SK-N-SH treated with all-trans-retinoic acid at 6 μM for 48 hours (cell line): ENCODE measurements at regions not wholly inside any gene's neighbourhood (a gene's known extent, or its start where the extent isn't known, plus 50 kb on each side); places are given as distances from the start of the nearest gene placed in this dataset.

Source experiments
- ATAC-seq: fragments of 200-7000 bp; cut with Tn5 transposase; 3 replicates; pipeline ENCODE4 v1.9.1; 2020; ENCODE audit warnings: mild to moderate bottlenecking, moderate library complexity
- ARNTL ChIP-seq: fragments of 450-650 bp; formaldehyde crosslinking; IDR thresholded peaks from 2 replicates; pipeline ENCODE4 v1.5.0; 2020; ENCODE audit warnings: low read depth, mild to moderate bottlenecking, moderate library complexity, borderline replicate concordance
- BACH2 ChIP-seq: fragments of 250-450 bp; sonication (Bioruptor Pico); IDR thresholded peaks from 2 replicates; pipeline ENCODE4 v1.9.0; 2021; ENCODE audit warnings: mild to moderate bottlenecking, borderline replicate concordance
- CSDC2 ChIP-seq: fragments of 250-450 bp; sonication (Bioruptor Pico); IDR thresholded peaks from 2 replicates; pipeline ENCODE4 v1.5.0; 2020; ENCODE audit warnings: mild to moderate bottlenecking, moderate library complexity
- ESRRG ChIP-seq: fragments of 250-450 bp; sonication (Bioruptor Pico); IDR thresholded peaks from 2 replicates; pipeline ENCODE4 v1.6.1; 2021; ENCODE audit warnings: mild to moderate bottlenecking
- GLIS3 ChIP-seq: fragments of 250-450 bp; sonication (Bioruptor Pico); IDR thresholded peaks from 2 replicates; pipeline ENCODE4 v1.5.0; 2020; ENCODE audit warnings: mild to moderate bottlenecking, moderate library complexity
- ISL1 ChIP-seq: fragments of 250-450 bp; sonication (Bioruptor Pico); IDR thresholded peaks from 2 replicates; pipeline ENCODE4 v2.1.2; 2022; ENCODE audit warnings: mild to moderate bottlenecking, moderate library complexity
- PPARA ChIP-seq: fragments of 250-450 bp; sonication (Bioruptor Pico); IDR thresholded peaks from 2 replicates; pipeline ENCODE4 v1.5.0; 2020; ENCODE audit warnings: mild to moderate bottlenecking, borderline replicate concordance
- RARB ChIP-seq: fragments of 250-450 bp; sonication (Bioruptor Pico); IDR thresholded peaks from 2 replicates; pipeline ENCODE4 v1.8.0; 2021; ENCODE audit warnings: mild to moderate bottlenecking, moderate library complexity
- TCF4 ChIP-seq: fragments of 250-450 bp; sonication (Bioruptor Pico); IDR thresholded peaks from 2 replicates; pipeline ENCODE4 v1.8.0; 2021; ENCODE audit warnings: mild to moderate bottlenecking, moderate library complexity, borderline replicate concordance
- ZC3H10 ChIP-seq: fragments of 250-450 bp; sonication (Bioruptor Pico); IDR thresholded peaks from 2 replicates; pipeline ENCODE4 v1.5.1; 2021; ENCODE audit warnings: mild to moderate bottlenecking, moderate library complexity
- ZFP3 ChIP-seq: fragments of 250-450 bp; sonication (Bioruptor Pico); IDR thresholded peaks from 2 replicates; pipeline ENCODE4 v1.5.0; 2020; ENCODE audit warnings: mild to moderate bottlenecking, moderate library complexity
- ZFP30 ChIP-seq: fragments of 450-650 bp; formaldehyde crosslinking; IDR thresholded peaks from 2 replicates; pipeline ENCODE4 v1.5.0; 2022; ENCODE audit warnings: mild to moderate bottlenecking, moderate library complexity
- ZNF565 ChIP-seq: fragments of 450-650 bp; formaldehyde crosslinking; conservative IDR thresholded peaks from 2 replicates; pipeline ENCODE4 v1.5.0; 2020; ENCODE audit warnings: low read depth, mild to moderate bottlenecking, moderate library complexity
- ZNF70 ChIP-seq: fragments of 450-650 bp; formaldehyde crosslinking; IDR thresholded peaks from 2 replicates; pipeline ENCODE4 v1.5.0; 2020; ENCODE audit warnings: mild to moderate bottlenecking, moderate library complexity
- ZNF8 ChIP-seq: fragments of 450-650 bp; formaldehyde crosslinking; IDR thresholded peaks from 2 replicates; pipeline ENCODE4 v1.5.0; 2020; ENCODE audit warnings: mild to moderate bottlenecking, moderate library complexity
- TF ChIP-seq, protein P1 (sequence below): fragments of 250-450 bp; sonication (Bioruptor Pico); IDR thresholded peaks from 2 replicates; pipeline ENCODE4 v1.5.0; 2020; ENCODE audit warnings: mild to moderate bottlenecking, moderate library complexity
- TF ChIP-seq, protein P2 (sequence below): fragments of 250-450 bp; sonication (Bioruptor Pico); IDR thresholded peaks from 2 replicates; pipeline ENCODE4 v1.8.0; 2021; ENCODE audit warnings: low read depth, mild to moderate bottlenecking, moderate library complexity, borderline replicate concordance
- TF ChIP-seq, protein P3 (sequence below): fragments of 250-450 bp; sonication (Bioruptor Pico); IDR thresholded peaks from 2 replicates; pipeline ENCODE4 v1.8.0; 2020; ENCODE audit warnings: mild to moderate bottlenecking, moderate library complexity, borderline replicate concordance
- TF ChIP-seq, protein P4 (sequence below): fragments of 250-450 bp; sonication (Bioruptor Pico); IDR thresholded peaks from 2 replicates; pipeline ENCODE4 v1.5.1; 2020; ENCODE audit warnings: low read depth, mild to moderate bottlenecking, moderate library complexity

DNA sequence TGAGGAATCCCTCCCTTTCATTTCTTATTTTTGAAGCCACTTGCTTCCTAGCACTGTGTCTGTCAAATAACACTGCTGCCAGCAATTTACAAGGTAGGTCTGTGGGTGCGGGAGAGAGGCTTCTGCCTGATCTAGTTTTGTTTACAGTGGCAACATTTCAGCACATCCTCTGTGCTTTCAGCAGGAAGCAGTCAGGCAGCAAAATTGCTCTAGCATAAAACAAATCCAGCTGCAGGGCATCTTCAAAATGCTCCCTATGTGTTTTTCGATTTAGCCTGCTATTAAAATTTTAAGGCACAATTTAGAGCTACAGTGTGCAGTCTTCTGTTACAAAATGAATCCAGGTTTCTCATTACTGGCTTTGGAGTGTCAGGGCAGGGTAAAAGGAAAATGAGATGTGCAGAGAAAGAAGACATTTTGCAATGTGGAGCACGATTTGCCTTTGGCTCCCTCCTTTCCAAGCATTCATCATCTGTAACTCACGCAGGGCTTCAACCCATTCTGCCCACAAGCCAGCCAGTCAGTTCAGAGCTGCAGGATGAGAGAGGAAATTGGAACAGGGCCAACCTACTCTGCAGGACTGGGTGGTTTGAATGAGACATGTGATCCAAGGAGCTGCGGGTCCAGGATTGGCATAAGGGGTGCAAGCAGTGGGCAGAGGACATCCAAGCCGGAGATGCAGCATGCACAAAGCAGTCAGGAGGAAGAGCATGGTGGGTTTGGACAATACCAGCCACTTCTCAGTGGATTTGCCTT lies 143.4 kb upstream of the APC start:
- TF ChIP-seq ZNF70 (CRISPR knock-in tag) = no peak
- TF ChIP-seq, protein P1, sequence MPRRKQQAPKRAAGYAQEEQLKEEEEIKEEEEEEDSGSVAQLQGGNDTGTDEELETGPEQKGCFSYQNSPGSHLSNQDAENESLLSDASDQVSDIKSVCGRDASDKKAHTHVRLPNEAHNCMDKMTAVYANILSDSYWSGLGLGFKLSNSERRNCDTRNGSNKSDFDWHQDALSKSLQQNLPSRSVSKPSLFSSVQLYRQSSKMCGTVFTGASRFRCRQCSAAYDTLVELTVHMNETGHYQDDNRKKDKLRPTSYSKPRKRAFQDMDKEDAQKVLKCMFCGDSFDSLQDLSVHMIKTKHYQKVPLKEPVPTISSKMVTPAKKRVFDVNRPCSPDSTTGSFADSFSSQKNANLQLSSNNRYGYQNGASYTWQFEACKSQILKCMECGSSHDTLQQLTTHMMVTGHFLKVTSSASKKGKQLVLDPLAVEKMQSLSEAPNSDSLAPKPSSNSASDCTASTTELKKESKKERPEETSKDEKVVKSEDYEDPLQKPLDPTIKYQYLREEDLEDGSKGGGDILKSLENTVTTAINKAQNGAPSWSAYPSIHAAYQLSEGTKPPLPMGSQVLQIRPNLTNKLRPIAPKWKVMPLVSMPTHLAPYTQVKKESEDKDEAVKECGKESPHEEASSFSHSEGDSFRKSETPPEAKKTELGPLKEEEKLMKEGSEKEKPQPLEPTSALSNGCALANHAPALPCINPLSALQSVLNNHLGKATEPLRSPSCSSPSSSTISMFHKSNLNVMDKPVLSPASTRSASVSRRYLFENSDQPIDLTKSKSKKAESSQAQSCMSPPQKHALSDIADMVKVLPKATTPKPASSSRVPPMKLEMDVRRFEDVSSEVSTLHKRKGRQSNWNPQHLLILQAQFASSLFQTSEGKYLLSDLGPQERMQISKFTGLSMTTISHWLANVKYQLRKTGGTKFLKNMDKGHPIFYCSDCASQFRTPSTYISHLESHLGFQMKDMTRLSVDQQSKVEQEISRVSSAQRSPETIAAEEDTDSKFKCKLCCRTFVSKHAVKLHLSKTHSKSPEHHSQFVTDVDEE (CRISPR knock-in tag) = no peak
- no peak for TF ChIP-seq CSDC2
- no peak for TF ChIP-seq ZFP3
- no peak for TF ChIP-seq ESRRG (CRISPR knock-in tag)
- no peak for TF ChIP-seq ZC3H10 (CRISPR knock-in tag)
- no peak for TF ChIP-seq GLIS3 (CRISPR knock-in tag)
- TF ChIP-seq ARNTL = no peak
- TF ChIP-seq, protein P2, sequence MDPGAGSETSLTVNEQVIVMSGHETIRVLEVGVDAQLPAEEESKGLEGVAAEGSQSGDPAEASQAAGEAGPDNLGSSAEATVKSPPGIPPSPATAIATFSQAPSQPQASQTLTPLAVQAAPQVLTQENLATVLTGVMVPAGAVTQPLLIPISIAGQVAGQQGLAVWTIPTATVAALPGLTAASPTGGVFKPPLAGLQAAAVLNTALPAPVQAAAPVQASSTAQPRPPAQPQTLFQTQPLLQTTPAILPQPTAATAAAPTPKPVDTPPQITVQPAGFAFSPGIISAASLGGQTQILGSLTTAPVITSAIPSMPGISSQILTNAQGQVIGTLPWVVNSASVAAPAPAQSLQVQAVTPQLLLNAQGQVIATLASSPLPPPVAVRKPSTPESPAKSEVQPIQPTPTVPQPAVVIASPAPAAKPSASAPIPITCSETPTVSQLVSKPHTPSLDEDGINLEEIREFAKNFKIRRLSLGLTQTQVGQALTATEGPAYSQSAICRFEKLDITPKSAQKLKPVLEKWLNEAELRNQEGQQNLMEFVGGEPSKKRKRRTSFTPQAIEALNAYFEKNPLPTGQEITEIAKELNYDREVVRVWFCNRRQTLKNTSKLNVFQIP (CRISPR knock-in tag) = no peak
- ATAC-seq = no peak; the same call in 2 of the 3 replicates

DNA sequence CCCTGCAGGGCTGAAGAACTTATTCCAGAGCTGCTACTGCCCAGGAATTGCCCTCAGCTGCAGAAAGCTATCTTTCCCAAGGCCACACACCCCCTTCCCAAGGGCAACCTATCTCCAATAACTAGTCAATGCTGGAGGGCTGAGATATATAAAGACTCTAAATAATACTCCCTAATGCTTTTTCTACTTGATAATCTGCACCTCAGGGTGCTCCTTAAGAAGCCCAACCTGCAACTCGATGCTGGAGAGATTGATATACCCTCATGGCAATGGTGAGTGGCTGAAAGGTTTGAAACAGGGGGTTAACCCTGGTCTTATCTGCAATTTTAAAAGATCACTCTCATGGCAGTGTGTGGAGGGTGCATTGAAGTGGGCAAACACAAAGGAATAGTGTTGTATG lies 142.7 kb upstream of the APC start:
- no peak for TF ChIP-seq RARB (CRISPR knock-in tag)
- TF ChIP-seq, protein P1 (CRISPR knock-in tag) = no peak
- TF ChIP-seq ZNF565 = no peak
- no peak for TF ChIP-seq ARNTL
- TF ChIP-seq, protein P2 (CRISPR knock-in tag) = no peak
- no peak for TF ChIP-seq ZC3H10 (CRISPR knock-in tag)
- TF ChIP-seq BACH2 (CRISPR knock-in tag) = no peak
- TF ChIP-seq, protein P3, sequence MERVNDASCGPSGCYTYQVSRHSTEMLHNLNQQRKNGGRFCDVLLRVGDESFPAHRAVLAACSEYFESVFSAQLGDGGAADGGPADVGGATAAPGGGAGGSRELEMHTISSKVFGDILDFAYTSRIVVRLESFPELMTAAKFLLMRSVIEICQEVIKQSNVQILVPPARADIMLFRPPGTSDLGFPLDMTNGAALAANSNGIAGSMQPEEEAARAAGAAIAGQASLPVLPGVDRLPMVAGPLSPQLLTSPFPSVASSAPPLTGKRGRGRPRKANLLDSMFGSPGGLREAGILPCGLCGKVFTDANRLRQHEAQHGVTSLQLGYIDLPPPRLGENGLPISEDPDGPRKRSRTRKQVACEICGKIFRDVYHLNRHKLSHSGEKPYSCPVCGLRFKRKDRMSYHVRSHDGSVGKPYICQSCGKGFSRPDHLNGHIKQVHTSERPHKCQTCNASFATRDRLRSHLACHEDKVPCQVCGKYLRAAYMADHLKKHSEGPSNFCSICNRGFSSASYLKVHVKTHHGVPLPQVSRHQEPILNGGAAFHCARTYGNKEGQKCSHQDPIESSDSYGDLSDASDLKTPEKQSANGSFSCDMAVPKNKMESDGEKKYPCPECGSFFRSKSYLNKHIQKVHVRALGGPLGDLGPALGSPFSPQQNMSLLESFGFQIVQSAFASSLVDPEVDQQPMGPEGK (CRISPR knock-in tag) = no peak
- TF ChIP-seq, protein P4, sequence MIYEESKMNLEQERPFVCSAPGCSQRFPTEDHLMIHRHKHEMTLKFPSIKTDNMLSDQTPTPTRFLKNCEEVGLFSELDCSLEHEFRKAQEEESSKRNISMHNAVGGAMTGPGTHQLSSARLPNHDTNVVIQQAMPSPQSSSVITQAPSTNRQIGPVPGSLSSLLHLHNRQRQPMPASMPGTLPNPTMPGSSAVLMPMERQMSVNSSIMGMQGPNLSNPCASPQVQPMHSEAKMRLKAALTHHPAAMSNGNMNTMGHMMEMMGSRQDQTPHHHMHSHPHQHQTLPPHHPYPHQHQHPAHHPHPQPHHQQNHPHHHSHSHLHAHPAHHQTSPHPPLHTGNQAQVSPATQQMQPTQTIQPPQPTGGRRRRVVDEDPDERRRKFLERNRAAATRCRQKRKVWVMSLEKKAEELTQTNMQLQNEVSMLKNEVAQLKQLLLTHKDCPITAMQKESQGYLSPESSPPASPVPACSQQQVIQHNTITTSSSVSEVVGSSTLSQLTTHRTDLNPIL (CRISPR knock-in tag) = no peak
- no peak for TF ChIP-seq TCF4 (CRISPR knock-in tag)
- TF ChIP-seq CSDC2 = no peak
- TF ChIP-seq ISL1 (CRISPR knock-in tag) = no peak
- no peak for TF ChIP-seq ZNF8 (CRISPR knock-in tag)
- TF ChIP-seq PPARA (CRISPR knock-in tag) = no peak
- no peak for TF ChIP-seq ZFP30 (CRISPR knock-in tag)
- no peak for ATAC-seq
